ENCODE measurements at regions not wholly inside any gene's neighbourhood (a gene's known extent, or its start where the extent isn't known, plus 50 kb on each side); places are given as distances from the start of the nearest gene placed in this dataset.

DNA sequence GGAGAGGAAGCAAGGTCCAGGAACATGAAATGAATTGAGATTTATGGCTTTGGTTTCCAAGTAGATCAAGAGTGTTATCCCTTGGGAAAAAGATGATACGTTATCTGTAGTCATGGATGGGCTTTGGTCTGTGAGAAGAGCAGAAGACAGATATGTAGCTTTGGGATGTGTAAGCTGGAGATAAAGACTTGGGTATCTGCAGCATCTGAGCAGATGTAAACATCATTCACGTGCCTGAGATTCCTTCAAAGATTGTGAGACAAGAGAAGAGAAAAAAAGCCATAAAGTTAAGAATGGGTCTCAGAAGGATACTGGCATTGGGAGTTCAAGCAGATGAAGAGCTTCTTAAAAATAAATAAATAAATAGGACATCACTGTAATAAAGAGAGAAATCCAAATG, 217.8 kb downstream of the PTPRC start:
- TF ChIP-seq EZH2 (IDR thresholded peaks at IDR 0.05) = no peak
- TF ChIP-seq POLR2AphosphoS5 (IDR thresholded peaks at IDR 0.05; ENCODE audit: borderline replicate concordance, low read depth, low read length) = no peak

Measured in SK-N-MC (cell line).